IMR-90 (cell line): ENCODE measurements at regions not wholly inside any gene's neighbourhood (a gene's known extent, or its start where the extent isn't known, plus 50 kb on each side); places are given as distances from the start of the nearest gene placed in this dataset.

Source experiments
- CEBPB ChIP-seq: IDR thresholded peaks from 2 replicates; pipeline ENCODE4 v1.6.1; 2012; ENCODE audit warnings: low read depth, low read length, improper control_type of control experiment
- CHD1 ChIP-seq: IDR thresholded peaks from 2 replicates; pipeline ENCODE4 v1.6.1; 2012; ENCODE audit warnings: low read depth, low read length, improper control_type of control experiment
- FOS ChIP-seq: fragments of 150-350 bp; IDR thresholded peaks from 2 replicates; pipeline ENCODE4 v1.6.1; 2016; ENCODE audit warnings: low read depth, low read length
- MXI1 ChIP-seq: IDR thresholded peaks from 2 replicates; pipeline ENCODE4 v1.6.1; 2012; ENCODE audit warnings: low read depth, mild to moderate bottlenecking, low read length, moderate library complexity, borderline replicate concordance
- NFE2L2 ChIP-seq: fragments of 150-350 bp; IDR thresholded peaks from 2 replicates; pipeline ENCODE4 v1.6.1; 2016; ENCODE audit warnings: low read depth, mild to moderate bottlenecking, low read length
- POLR2A ChIP-seq: IDR thresholded peaks from 2 replicates; pipeline ENCODE4 v1.6.1; 2012; ENCODE audit warnings: mild to moderate bottlenecking, low read depth, low read length
- RAD21 ChIP-seq: IDR thresholded peaks from 2 replicates; pipeline ENCODE4 v1.6.1; 2012; ENCODE audit warnings: low read length, improper control_type of control experiment
- RCOR1 ChIP-seq: IDR thresholded peaks from 2 replicates; pipeline ENCODE4 v1.6.1; 2012; ENCODE audit warnings: mild to moderate bottlenecking, low read length, improper control_type of control experiment; ENCODE audit not compliant: insufficient replicate concordance
- RFX5 ChIP-seq: IDR thresholded peaks from 2 replicates; pipeline ENCODE4 v1.8.0; 2012; ENCODE audit warnings: low read depth, mild to moderate bottlenecking, low read length, moderate library complexity
- SMC3 ChIP-seq: fragments of 150-350 bp; IDR thresholded peaks from 2 replicates; pipeline ENCODE4 v1.6.1; 2016; ENCODE audit warnings: low read depth, mild to moderate bottlenecking, antibody characterized with exemption, low read length, moderate library complexity
- TF ChIP-seq, protein P1 (sequence below): conservative IDR thresholded peaks from 2 replicates; pipeline ENCODE4 v1.5.1; 2012; ENCODE audit warnings: mild to moderate bottlenecking, low read depth, low read length, improper control_type of control experiment
- TF ChIP-seq, protein P2 (sequence below): fragments of 150-350 bp; IDR thresholded peaks from 2 replicates; pipeline ENCODE4 v1.6.1; 2016; ENCODE audit warnings: low read depth, mild to moderate bottlenecking, low read length, moderate library complexity, borderline replicate concordance

DNA sequence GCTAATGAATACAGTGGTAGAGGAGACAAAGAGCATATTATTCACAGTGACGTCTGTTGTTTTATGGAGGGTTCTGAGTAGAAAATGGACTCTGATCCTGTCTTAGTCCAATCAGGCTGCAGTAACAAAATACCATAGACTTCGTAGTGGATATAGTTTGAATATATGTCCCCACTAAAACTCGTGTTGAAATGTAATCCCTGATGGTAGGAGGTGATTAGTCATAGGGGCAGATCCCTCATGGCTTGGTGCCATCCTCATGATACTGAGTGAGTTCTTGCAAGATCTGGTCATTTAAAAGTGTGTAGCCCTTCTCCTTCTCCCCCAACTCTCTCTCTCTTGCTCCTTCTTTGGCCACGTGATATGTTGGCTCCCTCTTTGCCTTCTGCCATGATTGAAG lies 82.5 kb downstream of the CD83 start:
- TF ChIP-seq, protein P1, sequence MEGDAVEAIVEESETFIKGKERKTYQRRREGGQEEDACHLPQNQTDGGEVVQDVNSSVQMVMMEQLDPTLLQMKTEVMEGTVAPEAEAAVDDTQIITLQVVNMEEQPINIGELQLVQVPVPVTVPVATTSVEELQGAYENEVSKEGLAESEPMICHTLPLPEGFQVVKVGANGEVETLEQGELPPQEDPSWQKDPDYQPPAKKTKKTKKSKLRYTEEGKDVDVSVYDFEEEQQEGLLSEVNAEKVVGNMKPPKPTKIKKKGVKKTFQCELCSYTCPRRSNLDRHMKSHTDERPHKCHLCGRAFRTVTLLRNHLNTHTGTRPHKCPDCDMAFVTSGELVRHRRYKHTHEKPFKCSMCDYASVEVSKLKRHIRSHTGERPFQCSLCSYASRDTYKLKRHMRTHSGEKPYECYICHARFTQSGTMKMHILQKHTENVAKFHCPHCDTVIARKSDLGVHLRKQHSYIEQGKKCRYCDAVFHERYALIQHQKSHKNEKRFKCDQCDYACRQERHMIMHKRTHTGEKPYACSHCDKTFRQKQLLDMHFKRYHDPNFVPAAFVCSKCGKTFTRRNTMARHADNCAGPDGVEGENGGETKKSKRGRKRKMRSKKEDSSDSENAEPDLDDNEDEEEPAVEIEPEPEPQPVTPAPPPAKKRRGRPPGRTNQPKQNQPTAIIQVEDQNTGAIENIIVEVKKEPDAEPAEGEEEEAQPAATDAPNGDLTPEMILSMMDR, result no peak
- TF ChIP-seq POLR2A (no peak), MXI1 (no peak), RCOR1 (no peak), NFE2L2 (no peak), RAD21 (no peak), SMC3 (no peak), CEBPB (no peak), RFX5 (no peak), FOS (no peak), CHD1 (no peak)
- TF ChIP-seq, protein P2, sequence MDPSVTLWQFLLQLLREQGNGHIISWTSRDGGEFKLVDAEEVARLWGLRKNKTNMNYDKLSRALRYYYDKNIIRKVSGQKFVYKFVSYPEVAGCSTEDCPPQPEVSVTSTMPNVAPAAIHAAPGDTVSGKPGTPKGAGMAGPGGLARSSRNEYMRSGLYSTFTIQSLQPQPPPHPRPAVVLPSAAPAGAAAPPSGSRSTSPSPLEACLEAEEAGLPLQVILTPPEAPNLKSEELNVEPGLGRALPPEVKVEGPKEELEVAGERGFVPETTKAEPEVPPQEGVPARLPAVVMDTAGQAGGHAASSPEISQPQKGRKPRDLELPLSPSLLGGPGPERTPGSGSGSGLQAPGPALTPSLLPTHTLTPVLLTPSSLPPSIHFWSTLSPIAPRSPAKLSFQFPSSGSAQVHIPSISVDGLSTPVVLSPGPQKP, result no peak
